ENCODE measurements at regions not wholly inside any gene's neighbourhood (a gene's known extent, or its start where the extent isn't known, plus 50 kb on each side); places are given as distances from the start of the nearest gene placed in this dataset.

GRCh38 chr7:121473645-121474300, 77.7 kb upstream of the FAM3C start:
- H3K4me3 ChIP-seq (ENCODE audit: low read depth, low read length) = no peak overlapping the region
- TF ChIP-seq CTCF (IDR thresholded peaks at IDR 0.05; ENCODE audit: low read depth, low read length, missing control alignments) = no peak
- no peak for DNase-seq (ENCODE audit: low read depth)

- H3K4me3 ChIP-seq (ENCODE audit: low read depth, low read length) = no peak overlapping the region
- TF ChIP-seq CTCF (IDR thresholded peaks at IDR 0.05; ENCODE audit: low read depth, low read length, missing control alignments) = no peak
- no peak for DNase-seq (ENCODE audit: low read depth)
Measured at GRCh38 chr7:121466455-121466854, 70.3 kb upstream of the FAM3C start.

GRCh38 chr7:121459148-121459547, 63.0 kb upstream of the FAM3C start:
- DNase-seq (ENCODE audit: low read depth) = no peak
- no peak overlapping the region for H3K4me3 ChIP-seq (ENCODE audit: low read depth, low read length)
- TF ChIP-seq CTCF (IDR thresholded peaks at IDR 0.05; ENCODE audit: low read depth, low read length, missing control alignments) = no peak

- no peak for TF ChIP-seq CTCF (IDR thresholded peaks at IDR 0.05; ENCODE audit: low read depth, low read length, missing control alignments)
- no peak for DNase-seq (ENCODE audit: low read depth)
- H3K4me3 ChIP-seq (ENCODE audit: low read depth, low read length) = no peak overlapping the region
Measured at GRCh38 chr7:121456785-121457359, 60.8 kb upstream of the FAM3C start.

- no peak for DNase-seq (ENCODE audit: low read depth)
- no peak for TF ChIP-seq CTCF (IDR thresholded peaks at IDR 0.05; ENCODE audit: low read depth, low read length, missing control alignments)
- no peak overlapping the region for H3K4me3 ChIP-seq (ENCODE audit: low read depth, low read length)
Measured at GRCh38 chr7:121456015-121456414, 59.9 kb upstream of the FAM3C start.

- no peak for DNase-seq (ENCODE audit: low read depth)
- no peak for TF ChIP-seq CTCF (IDR thresholded peaks at IDR 0.05; ENCODE audit: low read depth, low read length, missing control alignments)
- H3K4me3 ChIP-seq (ENCODE audit: low read depth, low read length) = no peak overlapping the region
Measured at GRCh38 chr7:121452389-121452788, 56.3 kb upstream of the FAM3C start.

Data from GM12864 (cell line).